ENCODE measurements at regions not wholly inside any gene's neighbourhood (a gene's known extent, or its start where the extent isn't known, plus 50 kb on each side); places are given as distances from the start of the nearest gene placed in this dataset.

- DNase-seq (ENCODE audit: low read depth), result no peak
- H3K4me3 ChIP-seq (ENCODE audit: low read length), result no peak overlapping the region
- no peak for TF ChIP-seq CTCF (IDR thresholded peaks at IDR 0.05; ENCODE audit: insufficient read depth, low read depth, low read length, missing control alignments)
Observed at GRCh38 chr22:49035818-49036457, 791.7 kb downstream of the BRD1 start.

GRCh38 chr22:49034836-49035817, 792.5 kb downstream of the BRD1 start:
- no peak overlapping the region for H3K4me3 ChIP-seq (ENCODE audit: low read length)
- TF ChIP-seq CTCF (IDR thresholded peaks at IDR 0.05; ENCODE audit: insufficient read depth, low read depth, low read length, missing control alignments), result no peak
- no peak for DNase-seq (ENCODE audit: low read depth)

- DNase-seq (ENCODE audit: low read depth), result no peak
- no peak for TF ChIP-seq CTCF (IDR thresholded peaks at IDR 0.05; ENCODE audit: insufficient read depth, low read depth, low read length, missing control alignments)
- no peak overlapping the region for H3K4me3 ChIP-seq (ENCODE audit: low read length)
Observed at GRCh38 chr22:49033616-49034015, 794.1 kb downstream of the BRD1 start.

GRCh38 chr22:49032821-49033220, 794.9 kb downstream of the BRD1 start:
- no peak for DNase-seq (ENCODE audit: low read depth)
- no peak for TF ChIP-seq CTCF (IDR thresholded peaks at IDR 0.05; ENCODE audit: insufficient read depth, low read depth, low read length, missing control alignments)
- H3K4me3 ChIP-seq (ENCODE audit: low read length), result no peak overlapping the region

- TF ChIP-seq CTCF (IDR thresholded peaks at IDR 0.05; ENCODE audit: insufficient read depth, low read depth, low read length, missing control alignments), result no peak
- H3K4me3 ChIP-seq (ENCODE audit: low read length), result no peak overlapping the region
- DNase-seq (ENCODE audit: low read depth), result no peak
Observed at GRCh38 chr22:49031746-49032330, 795.8 kb downstream of the BRD1 start.

GRCh38 chr22:49028111-49028510, 799.6 kb downstream of the BRD1 start:
- no peak for TF ChIP-seq CTCF (IDR thresholded peaks at IDR 0.05; ENCODE audit: insufficient read depth, low read depth, low read length, missing control alignments)
- H3K4me3 ChIP-seq (ENCODE audit: low read length), result no peak overlapping the region
- no peak for DNase-seq (ENCODE audit: low read depth)

Data from epithelial cell of esophagus (primary cell).